ENCODE measurements at regions not wholly inside any gene's neighbourhood (a gene's known extent, or its start where the extent isn't known, plus 50 kb on each side); places are given as distances from the start of the nearest gene placed in this dataset.

GRCh38 chr5:61653807-61654580 lies 321.9 kb downstream of the ZSWIM6 start:
- DNase-seq = no peak

GRCh38 chr5:61654876-61655275 lies 322.8 kb downstream of the ZSWIM6 start:
- DNase-seq = no peak

GRCh38 chr5:61657010-61657409 lies 325.0 kb downstream of the ZSWIM6 start:
- DNase-seq = no peak

GRCh38 chr5:61657686-61658085 lies 325.6 kb downstream of the ZSWIM6 start:
- DNase-seq = no peak

- DNase-seq = peak; percentile 83
These were observed 326.5 kb downstream of the ZSWIM6 start for GRCh38 chr5:61658592-61659008.

GRCh38 chr5:61659221-61659696 lies 327.2 kb downstream of the ZSWIM6 start:
- DNase-seq = no peak

- no peak for DNase-seq
These were observed 330.6 kb downstream of the ZSWIM6 start for GRCh38 chr5:61662670-61663069.

- DNase-seq = no peak
These were observed 334.1 kb downstream of the ZSWIM6 start for GRCh38 chr5:61666064-61666621.

GRCh38 chr5:61667525-61668218 lies 335.6 kb downstream of the ZSWIM6 start:
- DNase-seq = no peak

GRCh38 chr5:61669531-61669930 lies 337.5 kb downstream of the ZSWIM6 start:
- DNase-seq = no peak

- no peak for DNase-seq
These were observed 338.9 kb downstream of the ZSWIM6 start for GRCh38 chr5:61670941-61671340.

GRCh38 chr5:61673007-61673735 lies 341.1 kb downstream of the ZSWIM6 start:
- DNase-seq = no peak

GRCh38 chr5:61674378-61674777 lies 342.3 kb downstream of the ZSWIM6 start:
- DNase-seq = no peak

GRCh38 chr5:61675015-61675692 lies 343.1 kb downstream of the ZSWIM6 start:
- DNase-seq = no peak

- no peak for DNase-seq
These were observed 345.2 kb downstream of the ZSWIM6 start for GRCh38 chr5:61677220-61677619.

- DNase-seq = no peak
These were observed 346.9 kb downstream of the ZSWIM6 start for GRCh38 chr5:61678966-61679365.

- no peak for DNase-seq
These were observed 347.5 kb downstream of the ZSWIM6 start for GRCh38 chr5:61679562-61679961.

- no peak for DNase-seq
These were observed 348.2 kb downstream of the ZSWIM6 start for GRCh38 chr5:61680247-61680646.

GRCh38 chr5:61683148-61683547 lies 351.1 kb downstream of the ZSWIM6 start:
- DNase-seq = no peak

- no peak for DNase-seq
These were observed 351.9 kb downstream of the ZSWIM6 start for GRCh38 chr5:61683926-61684325.

- no peak for DNase-seq
These were observed 354.6 kb downstream of the ZSWIM6 start for GRCh38 chr5:61686491-61687257.

GRCh38 chr5:61687371-61687770 lies 355.3 kb downstream of the ZSWIM6 start:
- no peak for DNase-seq

Data from activated T-cell treated with anti-CD3 and anti-CD28 coated beads, Interleukin-2, amount 50 U/mL, for 1 hour (primary cell).